AG10803 (cell line): ENCODE measurements at regions not wholly inside any gene's neighbourhood (a gene's known extent, or its start where the extent isn't known, plus 50 kb on each side); places are given as distances from the start of the nearest gene placed in this dataset.
"Not testable (repeated sequence)": the region's sequence is repeated elsewhere in the genome, so short reads cannot be mapped to it uniquely, and the experiment has no call there.

ENCODE experiments used
- DNase-seq: peaks from one replicate; pipeline ENCODE4 v3.0.0; 2010; ENCODE audit warnings: low read depth
- H3K4me3 ChIP-seq: 2 replicates; pipeline ENCODE4 v1.5.1; 2011; ENCODE audit warnings: mild to moderate bottlenecking, low read length, control low read depth
- CTCF ChIP-seq: conservative IDR thresholded peaks from 2 replicates; pipeline ENCODE4 v1.5.1; 2011; ENCODE audit warnings: mild to moderate bottlenecking, low read length, control low read depth, inconsistent platforms

GRCh38 chr7:138313829-138314178 lies 146.3 kb upstream of the TRIM24 start:
- no peak for DNase-seq
- TF ChIP-seq CTCF, result no peak
- no peak overlapping the region for H3K4me3 ChIP-seq

GRCh38 chr7:138316421-138317043 lies 143.5 kb upstream of the TRIM24 start:
- TF ChIP-seq CTCF, result no peak
- no peak overlapping the region for H3K4me3 ChIP-seq
- DNase-seq, result no peak

GRCh38 chr7:138317044-138317596 lies 142.9 kb upstream of the TRIM24 start:
- DNase-seq, result no peak
- TF ChIP-seq CTCF, result no peak
- H3K4me3 ChIP-seq, result no peak overlapping the region

- no peak for DNase-seq
- TF ChIP-seq CTCF, result no peak
- no peak overlapping the region for H3K4me3 ChIP-seq
Observed at GRCh38 chr7:138324941-138325340, 135.1 kb upstream of the TRIM24 start.

GRCh38 chr7:138325434-138325833 lies 134.6 kb upstream of the TRIM24 start:
- TF ChIP-seq CTCF, result no peak
- no peak overlapping the region for H3K4me3 ChIP-seq
- no peak for DNase-seq

GRCh38 chr7:138328215-138328614 lies 131.8 kb upstream of the TRIM24 start:
- DNase-seq, result no peak
- H3K4me3 ChIP-seq, result no peak overlapping the region
- TF ChIP-seq CTCF, result no peak

- not testable (repeated sequence) for H3K4me3 ChIP-seq, DNase-seq
Observed at GRCh38 chr7:138332850-138333249, 127.2 kb upstream of the TRIM24 start.
